Gastroesophageal sphincter (tissue), 4 donors: ENCODE measurements at regions not wholly inside any gene's neighbourhood (a gene's known extent, or its start where the extent isn't known, plus 50 kb on each side); places are given as distances from the start of the nearest gene placed in this dataset.

Experiments
- ATAC-seq: fragments of 150-250 bp; one replicate; pipeline ENCODE4 v1.9.1; 2016; ENCODE audit warnings: mild to moderate bottlenecking, moderate library complexity
- H3K27ac ChIP-seq, 4 donors: fragments of 200-600 bp; sonication (generic) in 3 of 4; 1 replicate in 3 of 4; 2 replicates in 1 of 4; pipeline ENCODE4 v1.5.1; 2016 to 2019
- H3K27me3 ChIP-seq: fragments of 200-600 bp; sonication (generic); one replicate; pipeline ENCODE4 v1.5.1; 2019
- H3K36me3 ChIP-seq, 2 donors: fragments of 200-600 bp; sonication (generic); one replicate each; pipeline ENCODE4 v1.5.1; 2019; ENCODE audit warnings: control low read depth in 1 of 2
- H3K4me1 ChIP-seq, 3 donors: fragments of 200-600 bp; sonication (generic); 1 replicate in 2 of 3; 2 replicates in 1 of 3; pipeline ENCODE4 v1.5.1; 2016 to 2019; ENCODE audit warnings: control low read depth in 2 of 3
- H3K4me3 ChIP-seq, 2 donors: fragments of 200-600 bp; sonication (generic); one replicate each; pipeline ENCODE4 v1.5.1; 2019; ENCODE audit warnings: mild to moderate bottlenecking in 1 of 2, moderate library complexity in 1 of 2
- H3K9me3 ChIP-seq, 3 donors: fragments of 200-600 bp; sonication (generic); one replicate each; pipeline ENCODE4 v1.5.1; 2017 to 2019; ENCODE audit warnings: control low read depth in 2 of 3
- EP300 ChIP-seq: sonication (generic); formaldehyde crosslinking; IDR thresholded peaks from one replicate; pipeline ENCODE4 v1.6.1; 2017; ENCODE audit warnings: antibody characterized with exemption, mild to moderate bottlenecking
- POLR2A ChIP-seq, 2 donors: fragments of 450-650 bp; IDR thresholded peaks; one replicate each; pipeline ENCODE4 v1.6.1; 2017; ENCODE audit warnings: antibody characterized with exemption in 2 of 2, mild to moderate bottlenecking in 2 of 2, moderate library complexity in 1 of 2
- POLR2AphosphoS5 ChIP-seq: sonication (generic); formaldehyde crosslinking; IDR thresholded peaks from one replicate; pipeline ENCODE4 v1.6.1; 2017; ENCODE audit warnings: antibody characterized with exemption
- WGBS, 2 donors: methylation state at CpG; one replicate each; pipeline ENCODE4 v1.1.5; 2018; ENCODE audit warnings: low coverage in 1 of 2; 5-methylcytosine and 5-hydroxymethylcytosine counted together
- TF ChIP-seq, protein P1 (sequence below), 4 experiments: fragments of 200-600 bp in 2 of 4; fragments of 450-650 bp in 2 of 4; sonication (generic) in 1 of 4; IDR thresholded peaks; one replicate each; pipeline ENCODE4 v1.5.1; 2017 to 2019; ENCODE audit warnings: antibody characterized with exemption in 4 of 4, mild to moderate bottlenecking in 2 of 4, moderate library complexity in 2 of 4

DNA sequence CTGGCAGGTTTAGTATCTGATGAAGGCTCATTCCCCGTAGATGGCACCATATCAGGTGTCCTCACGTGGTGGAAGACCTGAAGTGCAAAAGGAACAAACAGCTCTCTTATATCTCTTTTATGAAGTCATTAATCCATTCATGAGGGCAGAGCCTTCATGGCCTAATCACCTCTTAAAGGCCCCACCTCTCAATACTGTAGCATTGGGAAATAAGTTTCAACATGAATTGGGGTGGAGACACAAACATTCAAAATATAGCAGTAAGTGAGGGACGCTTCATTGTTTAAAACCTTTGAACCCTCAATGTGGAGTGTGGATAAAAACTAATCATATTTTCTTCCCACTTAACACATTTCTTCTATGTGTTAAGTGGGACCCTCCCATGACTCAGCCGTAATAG, 489.4 kb upstream of the WWC1 start:
- TF ChIP-seq EP300 (no peak), POLR2AphosphoS5 (no peak), POLR2A (IDR thresholded peaks at IDR 0.05) (no peak)
- TF ChIP-seq, protein P1, sequence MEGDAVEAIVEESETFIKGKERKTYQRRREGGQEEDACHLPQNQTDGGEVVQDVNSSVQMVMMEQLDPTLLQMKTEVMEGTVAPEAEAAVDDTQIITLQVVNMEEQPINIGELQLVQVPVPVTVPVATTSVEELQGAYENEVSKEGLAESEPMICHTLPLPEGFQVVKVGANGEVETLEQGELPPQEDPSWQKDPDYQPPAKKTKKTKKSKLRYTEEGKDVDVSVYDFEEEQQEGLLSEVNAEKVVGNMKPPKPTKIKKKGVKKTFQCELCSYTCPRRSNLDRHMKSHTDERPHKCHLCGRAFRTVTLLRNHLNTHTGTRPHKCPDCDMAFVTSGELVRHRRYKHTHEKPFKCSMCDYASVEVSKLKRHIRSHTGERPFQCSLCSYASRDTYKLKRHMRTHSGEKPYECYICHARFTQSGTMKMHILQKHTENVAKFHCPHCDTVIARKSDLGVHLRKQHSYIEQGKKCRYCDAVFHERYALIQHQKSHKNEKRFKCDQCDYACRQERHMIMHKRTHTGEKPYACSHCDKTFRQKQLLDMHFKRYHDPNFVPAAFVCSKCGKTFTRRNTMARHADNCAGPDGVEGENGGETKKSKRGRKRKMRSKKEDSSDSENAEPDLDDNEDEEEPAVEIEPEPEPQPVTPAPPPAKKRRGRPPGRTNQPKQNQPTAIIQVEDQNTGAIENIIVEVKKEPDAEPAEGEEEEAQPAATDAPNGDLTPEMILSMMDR (IDR thresholded peaks at IDR 0.05): no peak
- Histone ChIP-seq H3K27me3 (no peaks in the 10 kb centered on the region), H3K27ac (no peak overlapping the region), H3K4me1 (peaks cover 0 to 3% (median 0%) of the 10 kb centered on the region in 3 donors), H3K4me3 (no peak overlapping the region), H3K36me3 (no peaks in the 10 kb centered on the region), H3K9me3 (no peaks in the 10 kb centered on the region)
- 97 to 100% methylated on average over 2 to 4 of the region's 4 CpGs for WGBS, 2 donors
- ATAC-seq: no peak

GRCh38 chr5:167802755-167803431, 488.6 kb upstream of the WWC1 start:
- Histone ChIP-seq H3K9me3 (no peaks in the 10 kb centered on the region), H3K27me3 (no peaks in the 10 kb centered on the region), H3K27ac (no peak overlapping the region), H3K4me3 (no peak overlapping the region), H3K4me1 (peaks cover 0 to 3% (median 0%) of the 10 kb centered on the region in 3 donors), H3K36me3 (no peaks in the 10 kb centered on the region)
- WGBS, 2 donors: 39 to 43% methylated on average over 2 of the region's 2 CpGs
- no peak for TF ChIP-seq EP300
- TF ChIP-seq POLR2AphosphoS5: no peak
- TF ChIP-seq, protein P1 (IDR thresholded peaks at IDR 0.05): no peak
- TF ChIP-seq POLR2A (IDR thresholded peaks at IDR 0.05): no peak
- no peak for ATAC-seq

DNA sequence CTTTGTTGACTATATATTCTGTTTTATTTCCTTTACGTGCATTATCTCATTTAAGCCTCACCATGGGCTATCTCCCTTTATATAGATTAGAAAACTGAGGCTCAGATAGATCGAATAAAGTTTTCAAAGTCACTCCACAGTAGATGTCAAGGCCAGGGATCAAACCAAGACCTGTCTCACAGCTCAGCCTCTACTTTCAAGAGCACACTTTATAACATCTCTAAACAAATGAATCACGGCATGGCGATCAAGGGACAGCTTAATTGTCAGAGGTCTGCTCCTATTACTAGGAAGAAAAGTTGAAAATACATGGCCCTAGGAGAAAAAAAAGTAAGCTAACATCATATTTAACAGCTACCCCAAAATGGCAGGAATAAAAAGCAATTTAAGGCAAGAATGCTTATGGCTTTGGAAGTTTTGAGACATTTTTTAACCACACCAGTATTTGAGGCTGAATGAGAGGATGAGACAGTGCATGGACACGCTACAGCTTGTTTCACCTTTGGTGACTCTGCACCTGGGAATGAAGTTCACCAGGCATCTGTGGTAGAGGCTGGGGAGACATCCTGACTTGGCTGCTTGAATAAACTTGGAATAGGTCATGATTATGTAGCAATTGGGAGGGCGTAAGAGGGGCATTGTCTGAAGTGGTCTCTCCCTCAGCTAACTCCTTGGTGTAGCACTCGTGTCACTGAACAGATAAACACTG, 486.8 kb upstream of the WWC1 start:
- Histone ChIP-seq H3K36me3 (no peaks in the 10 kb centered on the region), H3K9me3 (no peaks in the 10 kb centered on the region), H3K4me3 (no peak overlapping the region), H3K4me1 (no peaks in the 10 kb centered on the region), H3K27me3 (no peaks in the 10 kb centered on the region), H3K27ac (no peak overlapping the region)
- no peak for ATAC-seq
- TF ChIP-seq POLR2A (IDR thresholded peaks at IDR 0.05) (no peak), EP300 (no peak), POLR2AphosphoS5 (no peak)
- TF ChIP-seq, protein P1 (IDR thresholded peaks at IDR 0.05): no peak
- WGBS, 2 donors: 81 to 90% methylated on average over 5 to 7 of the region's 7 CpGs

DNA sequence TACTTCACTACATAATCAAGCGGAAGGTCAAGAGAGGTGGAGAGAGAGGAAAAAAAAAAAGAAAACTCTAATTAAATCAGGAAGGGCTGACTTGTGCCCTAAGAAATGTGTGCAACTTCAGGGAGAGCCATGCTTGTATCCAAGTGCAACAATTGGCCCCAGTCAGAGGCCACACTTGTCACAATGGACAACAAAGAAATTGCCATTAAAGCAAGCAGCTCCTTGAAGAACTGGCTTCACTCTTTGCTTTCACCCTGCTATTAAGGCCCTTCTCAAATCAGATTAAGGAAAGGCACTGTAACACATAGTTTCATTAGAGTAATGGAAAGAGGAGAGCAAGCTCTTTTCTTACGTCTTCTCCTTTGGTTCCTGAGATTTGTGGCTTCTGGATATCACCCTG, 480.9 kb upstream of the WWC1 start:
- no peak for ATAC-seq
- H3K36me3 ChIP-seq: no peaks in the 10 kb centered on the region
- H3K27me3 ChIP-seq: no peaks in the 10 kb centered on the region
- no peak overlapping the region for H3K4me3 ChIP-seq
- TF ChIP-seq EP300 (no peak), POLR2AphosphoS5 (no peak), POLR2A (IDR thresholded peaks at IDR 0.05) (no peak)
- TF ChIP-seq, protein P1 (IDR thresholded peaks at IDR 0.05): no peak
- no peak overlapping the region for H3K27ac ChIP-seq
- H3K9me3 ChIP-seq: no peaks in the 10 kb centered on the region
- H3K4me1 ChIP-seq: no peaks in the 10 kb centered on the region
- 92% methylated on average over 1 of the region's 2 CpGs; no CpG with 5 or more reads in 1 of the 2 donors for WGBS, 2 donors

GRCh38 chr5:167812871-167813270, 478.6 kb upstream of the WWC1 start:
- Histone ChIP-seq H3K36me3 (no peaks in the 10 kb centered on the region), H3K4me1 (no peaks in the 10 kb centered on the region), H3K9me3 (no peaks in the 10 kb centered on the region), H3K4me3 (no peak overlapping the region), H3K27me3 (no peaks in the 10 kb centered on the region), H3K27ac (no peak overlapping the region)
- no peak for ATAC-seq
- TF ChIP-seq POLR2A (IDR thresholded peaks at IDR 0.05): no peak
- WGBS, 2 donors: 57 to 74% methylated on average over 4 of the region's 4 CpGs
